GM21825 (cell line): ENCODE measurements at regions not wholly inside any gene's neighbourhood (a gene's known extent, or its start where the extent isn't known, plus 50 kb on each side); places are given as distances from the start of the nearest gene placed in this dataset.

Source experiments
- ATAC-seq: cut with Tn5 transposase; IDR thresholded peaks from one replicate; pipeline ENCODE4 v1.9.1; 2021; ENCODE audit warnings: mild to moderate bottlenecking, moderate library complexity; ENCODE audit not compliant: unreplicated experiment

- ATAC-seq = no peak
Observed at GRCh38 chr3:159829056-159829455, 159.6 kb upstream of the IL12A start.

- ATAC-seq = no peak
Observed at GRCh38 chr3:159829539-159830227, 159.0 kb upstream of the IL12A start.

- ATAC-seq = no peak
Observed at GRCh38 chr3:159830523-159831154, 158.0 kb upstream of the IL12A start.

DNA sequence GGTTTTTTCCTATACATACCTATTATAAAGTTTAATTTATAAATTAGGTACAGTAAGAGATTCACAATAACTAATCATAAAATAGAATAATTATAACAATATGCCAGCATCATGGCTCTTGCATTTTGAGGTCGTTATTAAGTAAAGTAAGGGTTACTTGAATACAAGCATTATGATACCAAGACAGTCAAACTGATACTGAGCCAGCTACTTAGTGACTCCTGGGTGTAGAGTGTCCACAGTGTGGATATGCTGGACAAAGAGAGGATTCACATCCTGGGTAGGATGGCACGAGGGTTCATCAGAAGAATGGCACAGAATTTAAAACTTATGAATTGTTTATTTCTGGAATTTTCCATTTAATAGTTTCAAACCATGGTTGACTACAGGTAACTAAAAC lies 157.2 kb upstream of the IL12A start:
- ATAC-seq = no peak

GRCh38 chr3:159832024-159832423 lies 156.6 kb upstream of the IL12A start:
- ATAC-seq = peak; percentile 94

GRCh38 chr3:159835126-159835525 lies 153.5 kb upstream of the IL12A start:
- no peak for ATAC-seq

DNA sequence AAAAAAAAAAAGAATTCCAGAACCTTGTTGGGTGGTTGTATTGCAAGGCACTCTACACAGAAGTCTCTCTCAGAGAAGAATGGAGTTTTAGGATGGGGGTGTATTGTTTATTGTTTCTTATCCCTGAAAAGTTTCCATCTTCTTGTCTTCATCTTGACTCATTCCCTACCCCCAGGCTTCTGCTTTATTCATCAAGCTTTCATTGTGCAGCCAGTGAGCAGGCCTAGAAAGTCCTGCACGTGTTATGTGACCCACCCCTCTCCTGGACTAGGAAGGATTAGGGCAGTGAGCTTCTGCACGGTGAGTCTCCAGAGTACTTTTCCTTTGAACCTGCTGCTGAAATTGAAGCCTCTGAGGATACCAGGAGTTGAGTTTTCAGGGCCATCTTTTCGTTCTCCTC lies 150.9 kb upstream of the IL12A start:
- no peak for ATAC-seq

DNA sequence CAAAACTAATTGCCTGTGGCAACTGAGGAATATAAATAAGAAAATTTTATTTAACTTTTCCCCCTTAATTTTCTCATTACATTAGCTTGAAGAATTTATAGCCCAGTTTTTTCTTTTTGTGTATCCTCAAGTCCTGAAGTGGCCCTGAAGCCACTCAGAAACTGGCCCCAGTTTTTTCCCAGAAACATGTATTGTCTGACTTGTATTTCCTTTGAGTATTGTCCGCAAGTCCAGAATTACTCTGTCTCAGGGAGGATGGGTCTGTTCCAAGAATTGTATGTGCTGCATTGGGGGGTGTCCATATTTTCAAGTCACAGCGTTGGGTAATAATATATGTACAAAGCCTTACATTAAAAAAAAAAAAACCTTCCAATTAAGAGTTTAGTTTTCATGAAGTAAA lies 149.7 kb upstream of the IL12A start:
- ATAC-seq = no peak

DNA sequence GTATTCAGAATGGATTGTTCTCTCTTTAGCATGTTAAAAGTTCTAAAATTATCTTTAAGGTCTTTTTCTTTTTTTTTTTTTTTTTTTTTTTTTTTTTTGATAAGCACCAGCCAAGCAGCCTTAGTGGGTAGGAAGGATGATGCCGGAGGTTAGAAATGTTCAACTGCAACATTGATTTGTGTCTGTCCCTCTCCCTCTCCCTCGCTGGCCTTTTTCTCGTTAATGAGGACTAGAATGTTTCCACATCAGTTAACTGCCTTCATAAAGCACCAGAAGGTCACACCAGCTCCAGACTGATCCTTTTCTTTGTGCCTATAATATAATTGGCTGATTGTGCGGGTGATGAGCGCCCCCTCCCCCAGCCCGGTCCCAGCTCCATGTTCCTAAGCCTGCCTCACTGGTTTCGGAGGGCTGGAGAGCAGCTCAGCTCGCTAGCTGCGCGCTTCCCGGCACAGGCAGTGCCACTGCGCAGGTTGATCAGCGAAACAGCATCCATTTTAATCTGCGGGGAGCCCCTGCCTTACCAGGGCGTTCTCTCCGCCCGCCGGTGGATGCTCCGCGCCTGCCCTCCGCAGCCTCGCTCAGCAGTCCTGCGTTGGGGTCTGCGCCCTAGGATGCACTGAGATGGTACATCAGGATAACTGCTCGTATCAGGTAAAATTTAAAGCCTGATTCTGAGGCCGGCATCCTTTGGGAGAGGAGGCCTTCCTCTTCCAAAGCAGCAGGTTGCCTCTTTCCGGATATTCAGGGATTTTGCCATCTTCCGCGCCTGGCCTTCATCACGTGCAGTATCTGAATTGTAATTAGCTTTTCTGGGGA lies 148.9 kb upstream of the IL12A start, which contains the start of gene SCHIP1:
TSS of gene SCHIP1 (plus strand) at position 301 of the 819 bp plus-strand sequence.
- peak; percentile 53 for ATAC-seq

- ATAC-seq = no peak
Observed at GRCh38 chr3:159840703-159841299, 147.8 kb upstream of the IL12A start.

- ATAC-seq = no peak
Observed at GRCh38 chr3:159841766-159842165, 146.9 kb upstream of the IL12A start.

GRCh38 chr3:159843840-159844730 lies 144.6 kb upstream of the IL12A start:
- no peak for ATAC-seq

DNA sequence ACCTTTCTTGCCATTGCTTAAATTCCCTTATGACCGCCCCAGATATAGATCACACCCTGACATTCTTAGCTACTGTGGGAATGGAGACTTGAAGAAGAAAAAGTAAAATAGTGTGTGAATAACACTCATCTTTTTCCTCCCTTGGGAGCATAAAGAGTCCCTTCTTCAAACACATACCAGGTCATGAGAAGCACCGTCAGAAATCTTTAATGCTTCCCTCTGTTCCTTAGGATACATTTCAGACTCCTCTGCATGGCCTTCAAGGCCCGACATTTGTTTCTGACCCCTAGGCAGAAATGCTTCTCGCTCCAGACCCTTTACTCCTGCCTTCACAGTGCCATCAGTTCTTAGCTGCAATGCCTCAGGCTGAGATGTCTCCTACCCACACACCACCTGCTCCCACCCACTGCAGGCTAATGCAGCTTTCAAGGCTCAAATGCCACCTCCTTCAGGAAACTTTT lies 143.8 kb upstream of the IL12A start:
- no peak for ATAC-seq

DNA sequence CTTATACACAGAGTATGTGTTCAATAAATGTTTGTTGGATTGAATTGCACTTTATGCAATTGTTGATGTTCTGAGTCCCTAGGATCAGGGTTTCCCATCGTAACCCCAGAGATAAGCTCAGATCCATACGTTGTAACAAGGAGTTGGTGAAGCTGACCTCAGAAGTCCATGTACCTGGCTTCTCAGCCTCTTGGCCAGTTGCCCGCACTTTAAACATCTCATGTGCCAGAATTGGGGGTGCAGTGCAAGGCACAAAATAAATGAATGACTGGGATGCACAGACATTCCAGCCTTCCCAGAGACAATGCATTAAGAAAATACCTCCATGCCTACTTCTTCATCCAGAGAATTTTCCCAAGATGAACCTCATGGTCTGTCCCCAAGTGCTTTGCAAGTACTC lies 142.9 kb upstream of the IL12A start:
- ATAC-seq = no peak

- ATAC-seq = no peak
Observed at GRCh38 chr3:159846255-159846654, 142.4 kb upstream of the IL12A start.

- ATAC-seq = no peak
Observed at GRCh38 chr3:159848348-159849118, 140.1 kb upstream of the IL12A start.

GRCh38 chr3:159850481-159850880 lies 138.2 kb upstream of the IL12A start:
- ATAC-seq = no peak

DNA sequence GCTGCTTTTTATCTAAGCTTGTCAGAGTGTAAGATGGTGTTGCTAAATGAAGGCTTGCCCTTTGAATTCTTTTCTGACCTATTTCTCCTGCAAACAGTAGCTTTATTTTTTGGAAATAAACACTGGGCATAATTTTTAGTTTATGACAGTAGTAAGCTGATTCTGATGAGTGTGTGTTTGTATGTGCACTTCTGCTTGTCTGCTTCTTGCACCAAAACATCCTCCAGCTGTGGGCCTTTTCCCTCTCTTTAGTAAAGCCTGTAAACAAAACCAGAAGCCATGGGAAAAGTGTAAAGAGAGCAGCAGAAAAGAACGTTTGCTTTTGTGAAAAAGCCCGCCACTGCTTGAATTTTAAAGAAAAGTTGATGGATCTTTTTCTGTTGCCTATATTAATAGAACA lies 136.4 kb upstream of the IL12A start:
- ATAC-seq = no peak

DNA sequence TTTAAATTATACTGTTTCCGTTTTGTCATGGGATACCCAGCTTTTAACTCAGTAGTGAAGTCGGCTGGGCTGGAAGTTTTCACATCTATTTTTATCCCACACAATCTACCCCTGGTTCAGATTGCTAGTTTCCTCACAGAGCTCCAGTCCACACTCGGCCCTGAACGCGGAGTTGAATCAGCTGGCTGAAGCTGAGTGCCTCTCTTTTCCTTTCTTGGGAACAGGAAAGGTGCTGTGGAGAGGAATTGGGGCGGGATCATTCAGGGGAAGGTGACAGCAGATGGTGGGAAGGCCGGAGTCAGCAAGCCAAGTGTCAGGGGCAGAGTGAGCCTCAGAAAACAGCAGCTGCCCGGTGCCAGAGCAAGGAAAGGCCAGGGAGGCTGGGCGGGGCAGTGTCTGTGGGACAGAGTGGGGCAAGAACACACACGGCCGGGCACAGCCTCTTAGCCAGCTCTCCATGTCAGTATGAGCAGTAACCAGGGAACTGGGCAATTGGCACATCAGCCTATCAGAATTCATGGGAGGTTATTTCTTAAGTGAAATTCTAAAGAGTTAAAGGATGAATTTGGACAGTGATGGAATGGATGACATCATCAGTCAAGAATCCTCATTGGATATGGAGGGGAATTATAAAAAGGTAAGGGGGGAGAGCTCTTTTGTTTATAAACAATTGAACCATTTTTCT lies 135.7 kb upstream of the IL12A start:
- ATAC-seq = peak; percentile 53
